ENCODE measurements at regions not wholly inside any gene's neighbourhood (a gene's known extent, or its start where the extent isn't known, plus 50 kb on each side); places are given as distances from the start of the nearest gene placed in this dataset.

- H3K9me3 Mint-ChIP-seq: peaks cover 4 to 24% (median 13%) of the 10 kb centered on the region in 7 donors
- no peaks in the 10 kb centered on the region for H3K36me3 Mint-ChIP-seq
- peaks cover 7 to 15% (median 11%) of the 10 kb centered on the region in 3 donors for H3K27me3 Mint-ChIP-seq
- no peak for ATAC-seq (ENCODE audit: low read depth in 2 of 2)
- H3K27ac Mint-ChIP-seq: peak overlapping the region in 1 of 6 donors; percentile 8
- no peak for DNase-seq
- no peaks in the 10 kb centered on the region for H3K4me1 Mint-ChIP-seq
- no peak overlapping the region for H3K4me3 Mint-ChIP-seq
These were observed 135.7 kb downstream of the FGF18 start for GRCh38 chr5:171555160-171555559.

DNA sequence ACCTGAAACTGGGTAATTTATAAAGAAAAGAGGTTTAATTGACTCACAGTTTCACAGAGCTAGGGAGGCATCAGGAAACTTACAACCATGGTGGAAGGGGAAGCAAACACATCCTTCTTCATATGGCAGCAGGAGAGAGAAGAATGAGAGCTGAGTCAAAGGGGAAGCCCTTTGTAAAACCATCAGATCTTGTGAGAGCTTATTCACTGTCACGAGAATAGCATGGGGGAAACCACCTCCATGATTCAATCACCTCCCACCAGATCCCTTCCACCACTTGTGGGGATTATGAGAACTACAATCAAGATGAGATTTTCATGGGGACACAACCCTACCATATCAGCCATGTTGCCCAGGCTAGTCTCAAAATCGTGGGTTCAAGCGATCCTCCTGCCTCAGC, 143.4 kb downstream of the FGF18 start:
- H3K27ac Mint-ChIP-seq: no peak overlapping the region
- peaks cover 7 to 15% (median 13%) of the 10 kb centered on the region in 3 donors for H3K27me3 Mint-ChIP-seq
- ATAC-seq (ENCODE audit: low read depth in 2 of 2) (no peak), DNase-seq (no peak)
- H3K9me3 Mint-ChIP-seq: peaks cover 0 to 31% (median 14%) of the 10 kb centered on the region in 7 donors
- H3K4me1 Mint-ChIP-seq: no peaks in the 10 kb centered on the region
- peaks cover 0 to 5% of the 10 kb centered on the region in 2 donors for H3K36me3 Mint-ChIP-seq
- H3K4me3 Mint-ChIP-seq: no peak overlapping the region

DNA sequence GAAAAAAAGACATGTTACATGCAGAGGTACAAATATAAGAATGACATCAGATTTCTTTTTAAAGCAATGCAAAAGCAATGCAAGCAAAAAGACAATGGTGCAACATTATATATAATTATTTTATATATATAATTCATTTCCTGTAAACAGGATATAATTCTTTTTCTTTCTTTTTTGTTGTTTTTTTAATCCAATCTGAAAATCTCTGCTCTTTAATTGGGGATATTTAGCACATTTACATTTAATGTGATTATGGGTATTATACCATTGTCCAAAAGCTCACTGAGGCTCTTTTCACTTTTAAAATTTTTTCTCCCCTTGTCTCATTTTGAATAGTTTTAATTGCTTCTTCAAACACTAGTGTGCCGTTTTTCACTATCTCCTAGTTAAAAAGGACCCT, 148.9 kb downstream of the FGF18 start:
- Mint-ChIP-seq H3K4me1 (no peaks in the 10 kb centered on the region), H3K4me3 (no peak overlapping the region), H3K9me3 (peaks cover 17 to 57% (median 36%) of the 10 kb centered on the region in 7 donors)

DNA sequence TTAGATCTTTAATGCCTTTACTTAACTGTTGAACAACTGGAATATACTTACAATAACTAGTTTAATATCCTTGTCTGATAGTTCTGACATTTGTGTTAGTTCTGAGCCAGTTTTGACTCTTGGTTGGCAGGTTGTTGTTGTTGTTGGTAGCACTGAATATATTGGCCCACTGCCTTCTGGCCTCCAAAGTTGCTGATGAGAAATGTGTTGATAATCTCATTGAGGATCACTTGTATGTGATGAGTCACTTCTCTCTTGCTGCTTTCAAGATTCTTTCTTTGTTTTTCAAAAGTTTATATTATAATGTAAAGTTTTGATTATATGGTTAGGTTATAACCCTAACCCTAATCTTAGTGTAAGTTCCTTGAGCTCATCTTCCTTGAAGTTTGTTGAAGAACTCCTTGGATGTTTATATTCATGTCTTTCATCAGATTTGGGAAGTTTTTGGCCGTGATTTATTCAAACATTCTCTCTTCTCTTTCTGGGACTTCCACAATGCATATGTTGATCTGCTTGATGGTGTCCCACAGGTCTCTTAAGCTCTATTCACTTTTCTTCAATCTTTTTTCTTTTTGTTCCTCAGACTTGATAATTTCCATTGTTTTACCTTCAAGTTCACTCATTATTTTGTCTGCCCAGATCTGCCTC, 149.7 kb downstream of the FGF18 start:
- ATAC-seq (ENCODE audit: low read depth in 2 of 2) (no peak), DNase-seq (no peak)
- Mint-ChIP-seq H3K36me3 (peaks cover 7 to 19% of the 10 kb centered on the region in 2 donors), H3K9me3 (peaks cover 16 to 53% (median 35%) of the 10 kb centered on the region in 7 donors), H3K4me3 (no peak overlapping the region), H3K27me3 (peaks cover 5 to 15% (median 11%) of the 10 kb centered on the region in 3 donors), H3K4me1 (no peaks in the 10 kb centered on the region), H3K27ac (no peak overlapping the region)

More for the DNA sequence above, 148.9 kb downstream of the FGF18 start:
- no peak for DNase-seq
- H3K36me3 Mint-ChIP-seq: peaks cover 7 to 19% of the 10 kb centered on the region in 2 donors
- peaks cover 5 to 19% (median 11%) of the 10 kb centered on the region in 3 donors for H3K27me3 Mint-ChIP-seq
- ATAC-seq (ENCODE audit: low read depth in 2 of 2): no peak
- H3K27ac Mint-ChIP-seq: no peak overlapping the region

- Mint-ChIP-seq H3K4me1 (no peaks in the 10 kb centered on the region), H3K27me3 (peaks cover 5 to 14% (median 11%) of the 10 kb centered on the region in 3 donors), H3K9me3 (peaks cover 16 to 55% (median 35%) of the 10 kb centered on the region in 7 donors), H3K4me3 (no peak overlapping the region), H3K27ac (no peak overlapping the region), H3K36me3 (peaks cover 7 to 19% of the 10 kb centered on the region in 2 donors)
- no peak for ATAC-seq (ENCODE audit: low read depth in 2 of 2)
- no peak for DNase-seq
These were observed 150.9 kb downstream of the FGF18 start for GRCh38 chr5:171570244-171570825.

GRCh38 chr5:171571663-171572062, 152.2 kb downstream of the FGF18 start:
- Mint-ChIP-seq H3K27me3 (peaks cover 5 to 20% (median 11%) of the 10 kb centered on the region in 3 donors), H3K36me3 (peaks cover 16 to 26% of the 10 kb centered on the region in 2 donors), H3K4me1 (no peaks in the 10 kb centered on the region), H3K27ac (no peak overlapping the region), H3K4me3 (peak overlapping the region in 1 of 8 donors; percentile 32), H3K9me3 (peaks cover 22 to 68% (median 36%) of the 10 kb centered on the region in 7 donors)
- ATAC-seq (ENCODE audit: low read depth in 2 of 2) (no peak), DNase-seq (no peak)

- Mint-ChIP-seq H3K36me3 (peaks cover 16 to 29% of the 10 kb centered on the region in 2 donors), H3K4me3 (no peak overlapping the region), H3K4me1 (no peaks in the 10 kb centered on the region), H3K9me3 (peaks cover 20 to 59% (median 35%) of the 10 kb centered on the region in 7 donors), H3K27ac (no peak overlapping the region), H3K27me3 (peaks cover 0 to 22% (median 11%) of the 10 kb centered on the region in 3 donors)
- ATAC-seq (ENCODE audit: low read depth in 2 of 2) (no peak), DNase-seq (no peak)
These were observed 153.6 kb downstream of the FGF18 start for GRCh38 chr5:171573021-171573420.

DNA sequence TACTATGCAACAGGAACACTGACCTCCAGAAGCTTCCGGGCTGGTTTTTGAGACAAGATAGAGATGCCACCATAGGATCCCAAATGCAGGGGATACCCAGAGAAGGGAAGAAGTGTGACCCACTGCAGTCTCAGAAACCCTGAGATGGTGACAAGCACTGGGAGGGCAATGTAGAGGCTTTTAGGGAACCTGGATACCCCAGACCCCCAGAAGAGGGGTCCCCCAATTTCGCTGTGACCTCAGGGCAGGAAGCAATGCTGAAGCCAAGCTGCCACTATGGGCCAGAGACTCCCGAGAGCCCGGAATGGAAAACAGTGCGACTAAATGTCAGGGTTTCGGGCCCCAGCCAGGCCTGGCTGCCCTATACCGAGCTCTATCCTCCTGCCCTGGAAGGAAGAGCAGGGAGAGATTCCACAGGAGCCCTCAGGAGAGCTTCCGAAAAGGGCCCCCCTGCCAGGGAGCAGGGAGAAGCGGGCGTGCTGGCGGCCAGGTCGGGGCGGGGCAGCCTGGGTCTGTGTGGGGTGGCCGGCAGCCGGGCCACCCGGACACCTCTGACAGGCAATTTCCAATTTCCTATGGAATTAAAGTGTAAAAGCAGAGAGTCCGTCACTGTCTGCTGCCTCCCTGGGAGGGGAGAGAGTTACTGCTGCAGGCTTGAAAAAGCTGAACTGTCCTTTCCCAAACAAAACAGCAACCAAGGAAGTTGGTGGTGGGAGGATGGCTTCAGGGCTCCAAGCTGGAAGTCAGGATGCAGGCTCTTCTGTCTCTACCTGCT, 154.2 kb downstream of the FGF18 start:
- Mint-ChIP-seq H3K36me3 (peaks cover 13 to 26% of the 10 kb centered on the region in 2 donors), H3K27me3 (peaks cover 0 to 22% (median 11%) of the 10 kb centered on the region in 3 donors), H3K4me1 (no peaks in the 10 kb centered on the region), H3K9me3 (peaks cover 18 to 52% (median 30%) of the 10 kb centered on the region in 7 donors), H3K27ac (no peak overlapping the region), H3K4me3 (no peak overlapping the region)
- DNase-seq (no peak), ATAC-seq (ENCODE audit: low read depth in 2 of 2) (no peak)

GRCh38 chr5:171574376-171574775, 154.9 kb downstream of the FGF18 start:
- Mint-ChIP-seq H3K4me3 (no peak overlapping the region), H3K27ac (no peak overlapping the region), H3K9me3 (peaks cover 14 to 45% (median 24%) of the 10 kb centered on the region in 7 donors), H3K4me1 (no peaks in the 10 kb centered on the region), H3K27me3 (peaks cover 0 to 22% (median 11%) of the 10 kb centered on the region in 3 donors), H3K36me3 (peaks cover 9 to 19% of the 10 kb centered on the region in 2 donors)
- no peak for ATAC-seq (ENCODE audit: low read depth in 2 of 2)
- no peak for DNase-seq

- Mint-ChIP-seq H3K27me3 (peaks cover 0 to 16% (median 11%) of the 10 kb centered on the region in 3 donors), H3K27ac (no peak overlapping the region), H3K4me3 (no peak overlapping the region), H3K36me3 (peaks cover 9 to 10% of the 10 kb centered on the region in 2 donors), H3K4me1 (no peaks in the 10 kb centered on the region), H3K9me3 (peaks cover 7 to 35% (median 16%) of the 10 kb centered on the region in 7 donors)
- no peak for DNase-seq
- ATAC-seq (ENCODE audit: low read depth in 2 of 2): no peak
These were observed 155.9 kb downstream of the FGF18 start for GRCh38 chr5:171575386-171575785.

DNA sequence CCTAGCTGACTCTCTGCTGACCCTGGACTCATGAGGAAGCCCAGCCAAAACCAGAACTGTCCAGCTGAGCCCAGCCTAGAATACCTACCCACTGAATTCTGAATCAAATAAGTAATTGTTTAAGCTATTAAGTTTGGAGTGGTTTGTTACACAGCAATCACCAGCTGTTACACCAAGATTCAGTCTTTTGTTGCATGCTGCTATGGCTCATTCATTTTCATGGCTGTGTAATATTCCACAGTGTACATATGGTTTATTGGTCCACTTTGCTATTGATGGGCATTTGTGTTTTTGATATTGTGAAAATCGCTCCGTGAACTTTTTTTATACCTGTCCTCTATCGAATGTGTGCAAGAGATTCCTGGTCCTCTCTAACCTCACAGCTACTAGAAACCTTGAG, 156.4 kb downstream of the FGF18 start:
- H3K4me1 Mint-ChIP-seq: no peaks in the 10 kb centered on the region
- no peak overlapping the region for H3K27ac Mint-ChIP-seq
- ATAC-seq (ENCODE audit: low read depth in 2 of 2) (no peak), DNase-seq (no peak)
- peaks cover 0 to 16% (median 11%) of the 10 kb centered on the region in 3 donors for H3K27me3 Mint-ChIP-seq
- H3K4me3 Mint-ChIP-seq: no peak overlapping the region
- H3K9me3 Mint-ChIP-seq: peaks cover 7 to 31% (median 13%) of the 10 kb centered on the region in 7 donors
- H3K36me3 Mint-ChIP-seq: peaks cover 9 to 10% of the 10 kb centered on the region in 2 donors

- Mint-ChIP-seq H3K4me1 (no peaks in the 10 kb centered on the region), H3K9me3 (peaks cover 7 to 22% (median 9%) of the 10 kb centered on the region in 7 donors), H3K36me3 (peaks cover 9 to 10% of the 10 kb centered on the region in 2 donors), H3K27me3 (peaks cover 0 to 16% (median 10%) of the 10 kb centered on the region in 3 donors), H3K27ac (no peak overlapping the region), H3K4me3 (no peak overlapping the region)
- DNase-seq: no peak
- no peak for ATAC-seq (ENCODE audit: low read depth in 2 of 2)
These were observed 157.8 kb downstream of the FGF18 start for GRCh38 chr5:171577042-171577758.
